AG20443 (cell line): ENCODE measurements at regions not wholly inside any gene's neighbourhood (a gene's known extent, or its start where the extent isn't known, plus 50 kb on each side); places are given as distances from the start of the nearest gene placed in this dataset.

Experiments used
- DNase-seq: peaks from one replicate; pipeline ENCODE4 v3.0.0; 2012; ENCODE audit warnings: low spot score, mixed read lengths

DNA sequence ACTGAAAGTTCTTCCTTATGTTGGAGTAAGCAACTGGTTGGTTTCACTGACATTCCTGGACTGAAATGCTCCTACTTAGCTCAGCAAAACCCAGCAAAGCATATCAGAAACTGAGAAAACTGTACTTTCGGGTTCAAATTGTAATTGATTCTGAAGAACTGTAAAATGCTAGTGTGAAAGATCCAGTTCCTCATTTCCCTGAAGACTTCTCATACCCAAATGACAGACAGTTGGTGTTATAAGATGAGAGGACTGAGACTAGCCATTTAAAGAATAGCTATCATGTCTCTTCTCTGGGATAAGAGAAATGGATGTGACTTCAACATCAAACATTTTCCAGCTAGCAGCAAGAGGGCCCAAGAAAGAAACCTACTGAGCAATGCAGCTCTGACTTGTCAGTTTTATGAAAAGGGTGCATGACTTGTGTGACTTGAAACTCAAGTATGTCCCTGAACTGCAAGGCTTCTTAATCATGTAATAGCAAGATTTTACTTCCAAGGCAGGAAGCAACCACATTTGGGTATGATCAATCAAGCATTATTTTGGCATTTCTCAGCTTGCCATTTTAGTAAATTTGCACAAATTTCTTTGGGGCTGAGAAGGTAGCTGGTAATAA, 420.3 kb upstream of the MMADHC start:
- no peak for DNase-seq

DNA sequence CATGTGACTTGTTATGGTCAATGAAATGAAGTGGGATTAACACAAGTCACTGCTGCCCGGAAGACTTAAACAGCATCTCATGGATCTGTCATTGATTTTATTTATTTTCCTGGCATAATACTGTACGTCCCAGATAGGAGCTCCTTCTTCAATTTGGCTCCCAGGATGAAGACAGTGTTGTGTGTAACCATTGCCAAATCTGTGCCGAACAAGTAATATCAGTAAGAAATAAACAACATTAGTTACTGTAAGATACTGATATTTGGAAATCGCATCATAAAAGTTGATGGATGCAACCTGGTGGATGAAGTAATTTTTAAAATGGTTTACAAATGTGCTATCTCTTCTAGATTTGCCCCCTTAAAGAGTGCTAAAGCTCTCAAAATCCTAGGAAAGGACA, 419.0 kb upstream of the MMADHC start:
- DNase-seq = no peak

DNA sequence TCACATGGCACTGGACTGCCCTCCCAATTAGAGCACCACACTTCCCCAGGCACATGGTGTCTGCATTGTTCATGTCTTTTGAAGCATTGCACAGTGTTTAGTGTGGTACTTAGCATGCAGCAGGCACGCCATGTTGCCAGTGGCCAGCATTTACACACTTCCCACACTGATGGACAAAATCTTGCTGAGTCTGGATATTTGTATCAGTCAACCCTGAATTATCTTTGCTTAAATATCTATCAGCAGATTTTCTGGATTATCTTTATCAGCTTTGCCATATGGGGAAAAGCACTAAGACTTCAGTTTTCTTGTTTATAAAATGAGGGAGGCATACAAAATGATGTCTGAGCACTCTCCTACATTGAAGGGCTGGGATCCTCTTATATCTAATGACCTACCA, 416.0 kb upstream of the MMADHC start:
- DNase-seq = no peak

DNA sequence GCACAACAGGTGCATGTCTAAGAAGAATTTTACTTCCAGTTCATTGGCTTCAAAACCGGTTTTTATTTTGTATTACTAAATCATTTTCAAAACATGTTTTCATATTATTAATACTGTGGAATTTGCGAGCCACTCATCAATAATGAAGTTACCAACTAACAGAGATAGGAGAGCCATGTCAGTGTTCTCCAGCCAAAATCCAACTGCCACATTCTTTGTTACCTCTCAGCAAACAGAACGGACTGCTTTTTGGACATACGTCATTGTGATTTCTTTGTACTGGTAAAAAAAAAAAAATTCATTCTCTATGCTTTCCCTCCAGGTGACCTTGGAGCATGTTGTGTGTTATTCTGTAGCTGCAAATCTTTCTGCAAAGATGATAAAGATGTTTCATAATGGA, 414.2 kb upstream of the MMADHC start:
- DNase-seq = no peak

DNA sequence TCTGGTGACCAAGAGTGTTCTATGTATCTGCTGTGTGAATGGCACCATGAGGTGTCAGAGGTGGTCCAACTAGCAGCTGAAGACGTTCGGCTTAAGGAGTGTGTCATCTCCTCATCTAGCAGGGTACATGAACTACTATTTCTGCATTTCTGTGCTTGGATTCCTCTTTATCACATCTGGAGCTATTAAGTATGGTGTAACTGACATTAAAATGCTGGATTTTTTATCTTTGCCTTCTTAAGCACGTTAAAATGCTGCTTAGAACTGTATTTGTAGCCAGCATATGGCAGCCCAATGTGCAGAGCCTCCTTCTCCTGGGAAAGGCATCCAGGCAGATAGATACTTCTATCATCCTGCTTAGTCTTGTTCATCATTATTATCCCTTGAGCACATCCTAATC, 409.3 kb upstream of the MMADHC start:
- no peak for DNase-seq

DNA sequence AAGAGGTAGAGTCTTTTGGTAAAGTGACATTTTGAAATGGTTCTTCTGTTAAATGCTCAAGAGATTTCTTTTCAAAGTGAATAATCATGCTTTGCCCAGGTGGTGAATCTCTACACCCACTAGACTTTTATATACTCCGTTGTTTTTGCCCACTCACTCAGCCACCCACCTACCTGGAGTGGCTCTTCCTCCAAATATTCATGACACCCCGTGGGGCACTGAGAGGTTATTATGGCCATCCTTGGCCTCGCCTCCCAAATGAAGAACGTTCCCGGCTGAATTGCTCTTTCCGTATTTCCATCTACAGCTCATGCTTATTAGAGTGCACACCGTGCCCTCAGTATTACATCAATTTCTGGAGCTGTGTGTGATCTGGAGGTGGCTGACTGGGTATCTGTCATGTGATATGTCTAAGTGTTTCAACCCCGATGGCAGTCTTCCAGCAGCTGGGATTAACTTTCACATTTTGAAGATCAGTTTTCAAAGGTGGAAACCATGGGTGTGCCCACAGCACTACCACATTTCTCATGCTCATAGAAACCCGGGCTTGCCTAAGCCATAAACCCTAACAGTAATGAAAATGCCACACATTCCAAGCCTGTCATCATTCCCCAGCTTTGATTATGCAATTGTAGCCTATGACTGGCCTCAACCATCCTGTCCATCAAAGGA, 406.6 kb upstream of the MMADHC start:
- peak; percentile 72 for DNase-seq

DNA sequence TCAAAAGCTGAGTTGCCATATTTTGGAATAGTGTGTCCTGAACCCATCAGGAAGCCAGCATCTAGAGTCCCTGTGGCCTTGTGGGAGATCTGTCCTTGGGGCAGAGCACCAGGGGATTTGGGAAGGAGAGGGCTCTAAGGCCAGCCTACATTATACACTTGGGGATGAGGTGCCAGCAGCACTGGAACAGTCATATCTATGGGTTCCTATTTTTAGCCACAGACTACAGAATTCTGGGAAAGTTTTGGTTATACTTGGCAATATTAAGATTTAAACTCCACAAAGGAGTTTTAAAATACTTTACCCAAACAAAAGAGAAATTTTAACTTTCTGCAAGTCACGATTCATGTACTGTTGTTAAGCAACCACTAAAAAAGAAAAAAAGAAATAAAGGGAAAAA, 405.7 kb upstream of the MMADHC start:
- no peak for DNase-seq

DNA sequence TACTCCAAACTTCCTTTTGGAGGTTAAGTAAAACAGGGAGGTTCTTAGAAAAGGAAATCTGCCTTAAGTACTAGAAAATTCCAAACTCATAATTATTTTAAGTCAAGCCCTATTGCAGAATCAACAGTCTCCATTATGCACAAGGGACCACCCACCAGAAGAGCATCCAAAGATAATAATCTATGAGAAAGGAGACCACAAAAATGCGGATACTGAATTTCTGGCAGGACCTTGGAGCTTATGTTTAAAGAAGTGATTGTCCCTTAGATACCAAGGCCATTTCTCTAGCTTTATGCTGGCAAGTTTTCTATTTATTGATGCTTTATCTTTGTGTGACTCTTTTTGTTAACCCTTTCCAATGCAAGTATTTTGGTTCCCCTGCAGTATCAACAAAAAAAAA, 404.0 kb upstream of the MMADHC start:
- no peak for DNase-seq

DNA sequence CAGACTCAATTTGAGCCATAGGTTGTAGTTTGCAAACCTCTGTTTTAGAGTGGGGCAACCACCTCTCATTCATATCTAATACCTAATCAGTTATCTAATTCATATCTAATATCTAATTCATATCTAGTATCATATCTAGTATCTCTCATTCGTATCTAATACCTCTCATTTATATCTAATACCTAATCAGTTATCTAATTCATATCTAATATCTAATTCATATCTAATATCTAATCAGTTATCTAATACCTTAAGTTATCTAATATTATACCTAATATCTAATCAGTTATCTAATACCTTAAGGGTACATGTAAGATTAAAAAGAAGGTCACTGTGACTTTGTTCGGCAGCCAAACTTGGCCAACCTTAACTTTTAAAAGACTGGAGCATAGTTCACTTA, 403.4 kb upstream of the MMADHC start:
- no peak for DNase-seq

DNA sequence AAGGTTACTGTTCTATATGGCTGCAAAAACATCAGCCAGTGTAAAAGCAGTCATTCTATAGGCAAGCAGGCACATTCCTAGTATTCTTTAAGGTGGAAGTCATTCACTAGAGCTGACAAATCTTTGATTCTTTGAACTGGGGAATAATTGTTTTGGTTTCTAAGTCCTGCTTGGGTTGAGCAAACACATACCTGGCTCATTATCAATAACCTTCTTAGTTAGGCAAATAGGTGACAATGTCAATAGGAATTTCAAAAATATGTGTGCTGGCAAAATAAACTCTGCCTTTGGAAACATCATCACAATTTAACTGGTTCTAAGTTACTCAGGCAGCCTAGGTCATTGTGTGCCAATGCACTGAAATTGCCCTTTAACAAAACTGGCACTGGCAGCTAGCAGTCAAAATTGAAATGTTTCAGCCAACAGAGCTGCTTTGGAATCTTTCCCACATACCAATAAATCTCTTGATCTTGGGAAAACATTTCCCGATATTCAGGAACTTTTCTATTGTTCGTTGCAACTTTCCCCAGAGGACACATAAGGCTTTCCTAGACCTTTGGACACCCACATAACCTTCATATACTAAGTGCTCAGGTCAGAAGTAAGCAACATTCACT, 402.0 kb upstream of the MMADHC start:
- peak; percentile 19 for DNase-seq

DNA sequence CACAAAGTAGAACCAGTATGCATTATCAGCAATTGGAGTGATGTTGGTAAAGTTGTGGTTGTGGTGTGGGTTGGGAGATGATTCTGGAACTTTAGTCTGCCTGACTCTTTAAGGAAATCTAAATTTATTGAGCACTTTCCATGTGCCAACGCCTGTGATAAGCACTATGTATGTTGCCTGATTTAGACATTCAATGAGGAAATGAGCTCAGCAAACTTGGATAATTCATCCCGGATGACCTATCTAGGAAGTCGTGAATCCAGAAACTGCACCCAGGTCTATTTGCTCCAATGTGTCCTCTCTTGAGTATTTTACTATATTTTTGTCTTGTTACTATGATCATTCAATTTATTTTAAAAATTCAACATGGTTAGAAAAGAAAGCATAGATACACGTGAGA, 400.8 kb upstream of the MMADHC start:
- DNase-seq = no peak

DNA sequence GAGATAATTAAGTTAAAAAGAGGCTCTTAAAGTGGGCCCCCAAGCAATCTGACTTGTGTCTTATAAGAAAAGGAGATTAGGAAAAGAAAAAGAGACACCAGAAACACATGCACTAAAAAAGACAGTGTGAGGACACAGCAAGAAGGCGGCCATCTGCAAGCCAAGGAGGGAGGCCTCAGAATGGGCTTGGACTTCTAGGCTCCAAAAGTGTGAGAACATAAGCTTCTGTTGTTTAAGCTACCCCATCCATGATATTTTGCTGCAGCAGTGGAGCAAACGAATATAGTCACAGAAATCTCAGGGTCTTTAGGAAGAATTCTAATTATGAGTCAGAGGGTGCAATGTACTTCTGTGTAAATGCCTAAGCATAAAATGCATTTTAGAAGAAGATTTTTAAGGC, 399.3 kb upstream of the MMADHC start:
- DNase-seq = no peak

DNA sequence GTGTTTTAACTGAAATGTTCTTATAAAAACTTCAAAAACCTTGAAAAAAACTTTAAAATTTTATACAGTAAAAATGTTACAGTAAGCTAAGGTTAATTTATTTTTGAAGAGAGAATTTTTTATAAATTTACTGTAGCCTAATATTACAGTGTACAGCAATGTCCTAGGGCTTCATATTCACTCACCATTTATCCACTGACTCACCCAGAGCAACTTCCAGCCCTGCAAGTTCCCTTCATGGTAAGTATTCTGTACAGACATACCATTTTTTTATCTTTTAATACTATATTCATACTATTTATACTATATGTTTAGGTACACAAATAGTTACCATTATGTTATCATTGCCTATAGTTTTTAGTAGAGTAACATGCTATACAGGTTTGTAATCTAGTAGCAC, 396.7 kb upstream of the MMADHC start:
- DNase-seq = no peak

DNA sequence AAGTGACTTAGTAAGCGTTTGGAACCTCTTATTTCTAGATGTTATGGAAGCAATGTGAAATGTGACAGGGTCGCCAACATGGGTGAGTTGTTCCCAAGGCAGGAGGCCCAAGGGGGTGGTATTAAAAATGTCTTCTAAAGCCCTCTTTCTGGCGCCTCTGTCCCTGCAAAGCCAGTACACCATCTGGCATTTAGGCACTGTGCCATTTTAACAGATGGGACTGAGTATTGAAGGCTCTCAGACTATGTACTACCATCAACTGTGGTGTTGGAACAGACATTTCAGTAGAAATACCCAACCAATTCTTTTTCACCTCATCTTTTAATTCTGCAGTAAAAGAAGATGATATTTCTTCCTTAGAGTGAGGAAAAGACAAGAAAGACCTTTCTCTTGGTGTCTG, 384.5 kb upstream of the MMADHC start:
- DNase-seq = peak; percentile 44

DNA sequence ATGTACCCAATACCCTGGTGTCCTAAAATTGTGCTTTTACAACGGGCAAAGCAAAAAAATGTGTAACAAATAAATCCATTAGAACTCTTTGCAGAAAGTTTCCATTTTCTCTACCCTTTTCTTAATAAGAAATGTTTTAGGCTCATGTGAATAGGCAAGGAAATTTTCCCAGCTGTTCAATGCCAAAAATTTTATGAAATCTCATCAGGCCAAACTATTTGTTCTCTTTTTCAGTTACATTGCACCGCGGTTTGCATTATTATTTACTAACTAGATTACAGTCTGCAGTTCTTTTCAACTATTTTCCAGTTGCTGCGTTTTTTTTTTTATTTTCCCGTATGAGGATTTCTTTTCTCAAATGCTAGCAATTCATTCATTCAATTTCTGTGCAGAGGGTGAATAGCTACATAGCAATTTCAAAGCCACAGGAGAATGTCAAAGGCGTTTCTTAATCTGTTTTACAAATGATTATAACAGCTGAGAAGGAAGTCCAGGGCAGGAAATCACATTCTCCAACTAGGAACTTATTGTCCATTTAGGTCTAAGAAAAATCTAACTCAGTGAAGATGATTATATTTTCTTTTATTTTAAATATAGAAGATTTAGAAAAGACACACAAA, 367.5 kb upstream of the MMADHC start:
- DNase-seq = no peak

DNA sequence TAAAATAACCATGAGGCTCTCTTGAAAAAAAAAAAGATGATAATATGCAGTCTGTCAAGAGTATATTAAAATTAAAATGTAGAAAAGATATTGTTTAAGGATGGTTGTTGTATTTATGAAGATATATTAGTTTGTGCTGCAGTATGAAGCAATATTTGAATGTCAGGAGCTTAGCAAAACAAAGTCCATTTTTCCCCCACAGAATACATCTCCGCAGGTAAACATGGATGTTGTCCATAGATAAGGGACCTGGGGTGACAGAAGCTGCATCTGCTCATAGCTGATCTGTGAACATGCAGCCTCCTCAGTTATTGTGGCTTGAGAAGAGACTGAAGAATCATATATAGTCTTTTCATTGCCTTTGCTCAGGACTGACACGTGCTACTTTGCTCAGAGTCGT, 366.1 kb upstream of the MMADHC start:
- DNase-seq = no peak

DNA sequence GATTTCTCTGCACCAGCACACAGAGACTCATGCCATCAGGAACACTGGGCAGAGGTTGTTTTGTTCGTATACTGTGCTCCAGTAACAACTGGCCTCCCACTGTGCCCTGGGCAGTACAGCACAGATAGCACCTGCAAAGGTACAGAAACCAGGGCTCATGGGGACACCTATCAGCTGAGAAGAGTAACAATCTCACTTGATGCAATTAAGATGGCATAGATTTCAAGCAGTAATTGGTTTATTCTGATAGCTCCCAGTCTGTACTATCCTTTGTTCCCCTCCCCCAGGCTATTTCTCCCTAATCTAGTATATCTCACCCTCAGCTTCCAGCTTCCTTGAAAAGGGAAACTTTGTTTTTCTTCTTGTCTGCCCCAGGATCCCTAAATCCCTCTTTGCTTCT, 343.9 kb upstream of the MMADHC start:
- DNase-seq = no peak

DNA sequence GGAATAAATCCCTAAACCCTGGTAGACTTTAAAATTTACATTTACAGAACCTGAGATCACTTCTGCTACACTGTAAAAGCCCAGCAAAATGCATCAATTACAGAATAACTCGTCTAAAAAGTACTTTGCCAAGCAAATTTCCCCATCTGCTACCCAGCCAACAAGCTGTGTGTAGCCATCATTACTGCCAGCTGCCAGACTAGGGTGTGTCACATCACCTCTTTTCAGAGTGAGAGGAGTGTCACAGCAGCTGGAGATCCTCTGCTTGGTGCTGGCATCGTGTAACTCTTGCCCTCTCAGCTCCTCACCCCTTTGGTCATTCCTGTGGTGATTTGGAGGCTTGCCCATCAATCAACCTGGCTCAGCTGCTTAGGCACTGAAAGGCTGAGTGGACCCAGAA, 340.4 kb upstream of the MMADHC start:
- DNase-seq = no peak

DNA sequence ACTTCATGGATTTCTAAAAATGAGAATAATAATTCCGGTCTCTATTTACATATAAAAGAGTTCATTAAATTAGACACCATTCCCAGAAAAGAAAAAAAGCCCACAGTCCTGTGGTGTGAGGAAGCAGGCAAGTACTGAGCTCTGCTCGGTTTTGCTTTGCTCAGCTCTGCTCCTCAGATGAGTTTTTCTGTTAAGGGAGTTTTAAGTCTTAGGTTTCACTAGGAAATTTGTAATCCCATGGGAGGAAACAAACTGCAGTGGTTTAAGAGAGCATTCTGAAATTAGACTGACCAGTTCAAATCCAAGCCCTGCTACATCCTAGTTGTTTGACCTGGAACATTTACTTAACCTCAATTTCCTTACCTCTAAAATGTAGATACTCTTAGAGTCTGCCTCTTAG, 338.6 kb upstream of the MMADHC start:
- no peak for DNase-seq

DNA sequence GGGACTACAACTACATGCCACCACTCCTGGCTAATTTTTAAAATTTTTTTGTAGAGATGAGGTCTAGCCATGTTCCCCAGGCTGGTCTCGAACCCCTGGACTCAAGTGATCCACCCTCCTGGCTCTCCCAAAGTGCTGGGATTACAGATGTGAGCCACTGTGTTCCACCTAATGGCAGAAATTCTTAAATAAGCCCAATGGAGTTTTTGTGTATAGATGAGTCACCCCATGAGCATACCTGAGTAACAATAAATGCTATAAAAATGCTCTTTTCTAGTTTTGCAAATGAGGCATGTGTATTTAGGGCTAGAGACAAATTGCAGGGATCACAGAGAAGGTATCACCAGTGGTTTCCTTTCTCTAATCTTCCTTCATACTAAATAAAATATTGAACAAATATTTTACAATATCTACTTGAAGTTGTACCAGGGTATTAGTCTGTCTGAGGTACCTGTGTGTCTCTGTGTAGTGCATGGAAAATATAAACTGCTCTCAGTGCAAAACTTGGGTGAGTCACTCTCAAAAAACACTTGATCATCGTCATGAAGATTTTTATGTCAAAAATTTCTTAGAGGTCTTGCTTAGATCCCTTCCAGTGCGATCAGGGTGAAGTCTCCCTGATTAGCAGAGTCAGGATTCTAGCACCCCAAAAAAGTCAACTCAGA, 337.1 kb upstream of the MMADHC start:
- no peak for DNase-seq

DNA sequence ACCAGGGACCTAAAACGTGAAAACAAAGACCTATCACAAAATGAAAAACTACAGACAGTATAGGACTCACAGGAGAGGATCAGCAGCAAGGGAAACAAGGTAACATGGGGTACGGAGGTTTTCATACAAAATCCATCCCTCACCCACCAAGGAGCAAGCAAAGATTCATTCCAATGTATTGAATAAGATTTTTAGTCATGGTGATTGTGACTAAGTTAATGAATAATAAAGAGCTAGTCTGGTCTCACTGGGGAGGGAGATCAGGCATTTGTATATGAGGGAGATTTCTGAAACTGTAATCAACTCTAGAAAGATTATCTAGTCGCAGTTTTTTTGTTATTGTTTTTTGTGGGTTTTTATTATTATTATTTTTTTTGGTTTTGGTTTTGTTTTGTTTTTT, 336.5 kb upstream of the MMADHC start:
- DNase-seq = peak; percentile 28

DNA sequence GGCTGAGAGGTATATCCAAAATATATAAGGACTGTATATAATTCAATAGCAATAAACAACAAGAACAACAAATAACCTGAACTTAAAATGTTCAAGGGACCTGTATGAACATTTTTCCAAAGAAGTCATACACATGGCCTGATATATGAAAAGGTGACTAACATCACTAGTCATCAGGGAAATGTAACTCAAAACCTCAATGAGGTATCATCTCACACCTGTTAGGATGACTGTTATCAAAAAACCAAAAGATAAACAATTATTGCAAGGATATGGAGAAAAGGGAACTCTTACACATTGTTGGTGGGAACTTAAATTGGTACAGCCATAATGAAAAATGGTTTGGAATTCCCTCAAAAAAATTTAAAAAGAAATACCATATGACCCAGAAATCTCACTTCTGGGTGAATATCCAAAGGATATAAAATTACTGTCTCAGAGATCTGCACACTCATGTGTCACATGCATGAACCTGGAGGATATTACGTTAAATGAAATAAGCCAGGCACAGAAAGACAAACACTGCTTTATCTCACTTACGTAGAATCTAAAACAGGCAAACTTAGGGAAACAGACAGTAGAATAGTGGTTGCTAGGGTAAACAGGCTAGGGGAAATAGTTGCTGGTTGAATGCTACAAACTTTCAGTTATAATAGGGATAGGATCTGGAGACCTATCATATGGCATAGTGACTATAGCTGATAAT, 334.5 kb upstream of the MMADHC start:
- DNase-seq = no peak
